ENCODE measurements at regions not wholly inside any gene's neighbourhood (a gene's known extent, or its start where the extent isn't known, plus 50 kb on each side); places are given as distances from the start of the nearest gene placed in this dataset.
"Not testable (repeated sequence)": the region's sequence is repeated elsewhere in the genome, so short reads cannot be mapped to it uniquely, and the experiment has no call there.

- no peak overlapping the region for H3K27ac ChIP-seq (ENCODE audit: low read depth, low read length)
Measured at GRCh38 chr4:18167831-18168230, 146.3 kb upstream of the LCORL start.

GRCh38 chr4:18166925-18167324 is 145.4 kb upstream of the LCORL start:
- Mint-ChIP-seq H3K4me1 (no peaks in the 10 kb centered on the region), H3K27me3 (peaks cover 0 to 38% (median 33%) of the 10 kb centered on the region in 5 donors), H3K9me3 (peaks cover 0 to 19% (median 5%) of the 10 kb centered on the region in 11 donors), H3K27ac (no peak overlapping the region), H3K4me3 (no peak overlapping the region), H3K36me3 (no peaks in the 10 kb centered on the region)
- Histone ChIP-seq H3K27me3 (ENCODE audit: control insufficient read depth in 2 of 2, insufficient read depth in 2 of 2, low read length in 2 of 2) (no peaks in the 10 kb centered on the region), H3K9me3 (ENCODE audit: control insufficient read depth in 2 of 3, low read length in 3 of 3) (no peaks in the 10 kb centered on the region), H3K27ac (ENCODE audit: low read depth, low read length) (no peak overlapping the region), H3K4me1 (ENCODE audit: control insufficient read depth in 2 of 2, insufficient read depth in 2 of 2, low read length in 2 of 2) (no peaks in the 10 kb centered on the region), H3K36me3 (ENCODE audit: control insufficient read depth in 2 of 3, insufficient read depth in 3 of 3, low read length in 3 of 3) (no peaks in the 10 kb centered on the region), H3K4me3 (ENCODE audit: low read length) (no peak overlapping the region)
- ChIA-PET CTCF (no interaction called here), POLR2A (no interaction called here)
- intact Hi-C loops (cut with micrococcal nuclease) = no loop called here
- ATAC-seq (no peak), DNase-seq (no peak)

More at GRCh38 chr4:18167831-18168230, 146.3 kb upstream of the LCORL start:
- ChIA-PET CTCF (no interaction called here), POLR2A (no interaction called here)
- Mint-ChIP-seq H3K4me1 (no peaks in the 10 kb centered on the region), H3K27ac (no peak overlapping the region), H3K27me3 (peaks cover 0 to 41% (median 30%) of the 10 kb centered on the region in 5 donors), H3K9me3 (peaks cover 0 to 15% (median 3%) of the 10 kb centered on the region in 11 donors), H3K4me3 (no peak overlapping the region), H3K36me3 (no peaks in the 10 kb centered on the region)
- Histone ChIP-seq H3K36me3 (ENCODE audit: control insufficient read depth in 2 of 3, insufficient read depth in 3 of 3, low read length in 3 of 3) (no peaks in the 10 kb centered on the region), H3K4me1 (ENCODE audit: control insufficient read depth in 2 of 2, insufficient read depth in 2 of 2, low read length in 2 of 2) (no peaks in the 10 kb centered on the region), H3K4me3 (ENCODE audit: low read length) (no peak overlapping the region), H3K9me3 (ENCODE audit: control insufficient read depth in 2 of 3, low read length in 3 of 3) (no peaks in the 10 kb centered on the region), H3K27me3 (ENCODE audit: control insufficient read depth in 2 of 2, insufficient read depth in 2 of 2, low read length in 2 of 2) (no peaks in the 10 kb centered on the region)
- DNase-seq = no peak
- intact Hi-C loops (cut with micrococcal nuclease) = no loop called here
- ATAC-seq = no peak

GRCh38 chr4:18162453-18162852 is 140.9 kb upstream of the LCORL start:
- no peaks in the 10 kb centered on the region for H3K36me3 Mint-ChIP-seq

GRCh38 chr4:18159117-18159912 is 137.8 kb upstream of the LCORL start:
- H3K4me1 ChIP-seq (ENCODE audit: control insufficient read depth in 2 of 2, insufficient read depth in 2 of 2, low read length in 2 of 2); POLR2A ChIA-PET; CTCF ChIA-PET; H3K36me3 Mint-ChIP-seq; H3K36me3 ChIP-seq (ENCODE audit: control insufficient read depth in 2 of 3, insufficient read depth in 3 of 3, low read length in 3 of 3); H3K4me3 Mint-ChIP-seq; H3K4me3 ChIP-seq (ENCODE audit: low read length); H3K9me3 ChIP-seq (ENCODE audit: control insufficient read depth in 2 of 3, low read length in 3 of 3); ATAC-seq; intact Hi-C loops (cut with micrococcal nuclease); H3K4me1 Mint-ChIP-seq; H3K27ac ChIP-seq (ENCODE audit: low read depth, low read length); DNase-seq; H3K27me3 ChIP-seq (ENCODE audit: control insufficient read depth in 2 of 2, insufficient read depth in 2 of 2, low read length in 2 of 2); H3K27ac Mint-ChIP-seq: not testable (repeated sequence)
- Mint-ChIP-seq H3K9me3 (peaks cover 0 to 17% (median 6%) of the 10 kb centered on the region in 11 donors), H3K27me3 (peaks cover 0 to 14% (median 13%) of the 10 kb centered on the region in 5 donors)

More at GRCh38 chr4:18162453-18162852, 140.9 kb upstream of the LCORL start:
- H3K27ac Mint-ChIP-seq = no peak overlapping the region
- H3K4me3 ChIP-seq (ENCODE audit: low read length) = no peak overlapping the region
- no peaks in the 10 kb centered on the region for H3K36me3 ChIP-seq (ENCODE audit: control insufficient read depth in 2 of 3, insufficient read depth in 3 of 3, low read length in 3 of 3)
- no peak overlapping the region for H3K4me3 Mint-ChIP-seq
- H3K4me1 ChIP-seq (ENCODE audit: control insufficient read depth in 2 of 2, insufficient read depth in 2 of 2, low read length in 2 of 2) = no peaks in the 10 kb centered on the region
- H3K9me3 Mint-ChIP-seq = peaks cover 0 to 19% (median 6%) of the 10 kb centered on the region in 11 donors
- DNase-seq (no peak), ATAC-seq (no peak)
- no peak overlapping the region for H3K27ac ChIP-seq (ENCODE audit: low read depth, low read length)
- ChIA-PET CTCF (no interaction called here), POLR2A (no interaction called here)
- H3K27me3 ChIP-seq (ENCODE audit: control insufficient read depth in 2 of 2, insufficient read depth in 2 of 2, low read length in 2 of 2) = no peaks in the 10 kb centered on the region
- H3K4me1 Mint-ChIP-seq = no peaks in the 10 kb centered on the region
- intact Hi-C loops (cut with micrococcal nuclease) = no loop called here
- peaks cover 0 to 23% (median 14%) of the 10 kb centered on the region in 5 donors for H3K27me3 Mint-ChIP-seq
- H3K9me3 ChIP-seq (ENCODE audit: control insufficient read depth in 2 of 3, low read length in 3 of 3) = no peaks in the 10 kb centered on the region

GRCh38 chr4:18155067-18156041 is 133.8 kb upstream of the LCORL start:
- intact Hi-C loops (cut with micrococcal nuclease) = no loop called here
- ATAC-seq = no peak

GRCh38 chr4:18138076-18138665 is 116.6 kb upstream of the LCORL start:
- H3K4me1 Mint-ChIP-seq = no peaks in the 10 kb centered on the region

More at GRCh38 chr4:18155067-18156041, 133.8 kb upstream of the LCORL start:
- Histone ChIP-seq H3K9me3 (ENCODE audit: control insufficient read depth in 2 of 3, low read length in 3 of 3) (no peaks in the 10 kb centered on the region), H3K36me3 (ENCODE audit: control insufficient read depth in 2 of 3, insufficient read depth in 3 of 3, low read length in 3 of 3) (no peaks in the 10 kb centered on the region), H3K4me1 (ENCODE audit: control insufficient read depth in 2 of 2, insufficient read depth in 2 of 2, low read length in 2 of 2) (no peaks in the 10 kb centered on the region), H3K27me3 (ENCODE audit: control insufficient read depth in 2 of 2, insufficient read depth in 2 of 2, low read length in 2 of 2) (no peaks in the 10 kb centered on the region), H3K4me3 (ENCODE audit: low read length) (no peak overlapping the region), H3K27ac (ENCODE audit: low read depth, low read length) (no peak overlapping the region)
- Mint-ChIP-seq H3K4me3 (no peak overlapping the region), H3K4me1 (no peaks in the 10 kb centered on the region), H3K9me3 (peaks cover 0 to 5% (median 2%) of the 10 kb centered on the region in 11 donors), H3K27ac (no peak overlapping the region), H3K27me3 (peaks cover 0 to 14% (median under 1%) of the 10 kb centered on the region in 5 donors), H3K36me3 (no peaks in the 10 kb centered on the region)
- ChIA-PET POLR2A (no interaction called here), CTCF (interaction anchor here (0.6 kb wide), 1 partner anchor 568 kb away, joined by 3 read pairs; no protein-coding TSS in a partner anchor)
- no peak for DNase-seq

More at GRCh38 chr4:18138076-18138665, 116.6 kb upstream of the LCORL start:
- peaks cover 0 to 15% (median 13%) of the 10 kb centered on the region in 5 donors for H3K27me3 Mint-ChIP-seq
- no peak overlapping the region for H3K27ac Mint-ChIP-seq
- H3K4me1 ChIP-seq (ENCODE audit: control insufficient read depth in 2 of 2, insufficient read depth in 2 of 2, low read length in 2 of 2) = no peaks in the 10 kb centered on the region
- H3K4me3 ChIP-seq (ENCODE audit: low read length) = no peak overlapping the region
- H3K4me3 Mint-ChIP-seq = no peak overlapping the region
- no peak overlapping the region for H3K27ac ChIP-seq (ENCODE audit: low read depth, low read length)
- intact Hi-C loops (cut with micrococcal nuclease) = no loop called here
- H3K36me3 Mint-ChIP-seq = no peaks in the 10 kb centered on the region
- no peaks in the 10 kb centered on the region for H3K27me3 ChIP-seq (ENCODE audit: control insufficient read depth in 2 of 2, insufficient read depth in 2 of 2, low read length in 2 of 2)
- no peaks in the 10 kb centered on the region for H3K36me3 ChIP-seq (ENCODE audit: control insufficient read depth in 2 of 3, insufficient read depth in 3 of 3, low read length in 3 of 3)
- CTCF ChIA-PET = no interaction called here
- POLR2A ChIA-PET = no interaction called here
- peaks cover 0 to 15% (median 2%) of the 10 kb centered on the region in 11 donors for H3K9me3 Mint-ChIP-seq
- DNase-seq = no peak
- H3K9me3 ChIP-seq (ENCODE audit: control insufficient read depth in 2 of 3, low read length in 3 of 3) = no peaks in the 10 kb centered on the region
- ATAC-seq = no peak
